ENCODE measurements at regions not wholly inside any gene's neighbourhood (a gene's known extent, or its start where the extent isn't known, plus 50 kb on each side); places are given as distances from the start of the nearest gene placed in this dataset.

- no peaks in the 10 kb centered on the region for H3K36me3 ChIP-seq (ENCODE audit: control insufficient read depth, insufficient read depth, low read length)
- TF ChIP-seq, protein P1, sequence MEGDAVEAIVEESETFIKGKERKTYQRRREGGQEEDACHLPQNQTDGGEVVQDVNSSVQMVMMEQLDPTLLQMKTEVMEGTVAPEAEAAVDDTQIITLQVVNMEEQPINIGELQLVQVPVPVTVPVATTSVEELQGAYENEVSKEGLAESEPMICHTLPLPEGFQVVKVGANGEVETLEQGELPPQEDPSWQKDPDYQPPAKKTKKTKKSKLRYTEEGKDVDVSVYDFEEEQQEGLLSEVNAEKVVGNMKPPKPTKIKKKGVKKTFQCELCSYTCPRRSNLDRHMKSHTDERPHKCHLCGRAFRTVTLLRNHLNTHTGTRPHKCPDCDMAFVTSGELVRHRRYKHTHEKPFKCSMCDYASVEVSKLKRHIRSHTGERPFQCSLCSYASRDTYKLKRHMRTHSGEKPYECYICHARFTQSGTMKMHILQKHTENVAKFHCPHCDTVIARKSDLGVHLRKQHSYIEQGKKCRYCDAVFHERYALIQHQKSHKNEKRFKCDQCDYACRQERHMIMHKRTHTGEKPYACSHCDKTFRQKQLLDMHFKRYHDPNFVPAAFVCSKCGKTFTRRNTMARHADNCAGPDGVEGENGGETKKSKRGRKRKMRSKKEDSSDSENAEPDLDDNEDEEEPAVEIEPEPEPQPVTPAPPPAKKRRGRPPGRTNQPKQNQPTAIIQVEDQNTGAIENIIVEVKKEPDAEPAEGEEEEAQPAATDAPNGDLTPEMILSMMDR (IDR thresholded peaks at IDR 0.05; ENCODE audit: insufficient read depth, low read length, severe bottlenecking) = no peak
- DNase-seq (ENCODE audit: low read depth) = peak; percentile 84
- H3K4me3 ChIP-seq (ENCODE audit: low read depth, low read length) = no peak overlapping the region
- FAIRE-seq = no peak
- no peaks in the 10 kb centered on the region for H3K27me3 ChIP-seq (ENCODE audit: control insufficient read depth, insufficient read depth, low read length)
Measured at GRCh38 chr3:177916461-177916860, 619.8 kb upstream of the KCNMB2 start.

DNA sequence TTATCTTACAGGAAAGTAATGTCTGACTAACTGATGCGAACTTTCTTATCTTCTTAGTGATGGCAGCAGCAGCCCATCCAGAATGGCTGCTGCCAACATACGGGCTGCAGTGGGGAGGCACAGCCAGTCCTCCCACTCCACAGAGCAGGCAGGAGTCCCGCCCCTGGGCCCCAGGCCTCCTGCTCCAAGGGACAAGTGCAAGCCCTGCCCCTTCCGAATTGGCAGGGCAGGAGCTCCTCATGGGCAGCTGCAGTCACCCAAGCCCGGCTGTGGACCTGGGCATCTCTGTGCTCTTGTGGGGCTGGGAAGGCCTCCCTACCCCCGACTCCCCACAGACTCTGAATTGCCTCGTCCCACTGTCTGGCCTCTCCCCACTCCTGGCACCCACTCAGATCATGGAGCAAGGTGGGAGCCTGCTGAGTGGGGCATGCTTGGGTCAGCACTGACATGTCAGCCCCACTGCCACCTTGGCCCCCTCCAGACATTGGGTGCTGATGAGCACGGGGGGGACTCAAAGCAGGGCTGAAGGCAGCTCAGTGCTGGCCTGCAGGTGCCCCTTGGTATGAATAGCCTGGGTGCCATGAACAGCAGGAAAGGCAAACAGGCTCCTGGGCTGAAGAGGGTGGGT, 618.9 kb upstream of the KCNMB2 start:
- Histone ChIP-seq H3K27me3 (ENCODE audit: control insufficient read depth, insufficient read depth, low read length) (no peaks in the 10 kb centered on the region), H3K36me3 (ENCODE audit: control insufficient read depth, insufficient read depth, low read length) (no peaks in the 10 kb centered on the region), H3K4me3 (ENCODE audit: low read depth, low read length) (no peak overlapping the region)
- FAIRE-seq (no peak), DNase-seq (ENCODE audit: low read depth) (no peak)
- TF ChIP-seq, protein P1 (IDR thresholded peaks at IDR 0.05; ENCODE audit: insufficient read depth, low read length, severe bottlenecking) = no peak

- DNase-seq (ENCODE audit: low read depth) (no peak), FAIRE-seq (no peak)
- TF ChIP-seq, protein P1 (IDR thresholded peaks at IDR 0.05; ENCODE audit: insufficient read depth, low read length, severe bottlenecking) = no peak
- no peaks in the 10 kb centered on the region for H3K27me3 ChIP-seq (ENCODE audit: control insufficient read depth, insufficient read depth, low read length)
- H3K4me3 ChIP-seq (ENCODE audit: low read depth, low read length) = no peak overlapping the region
- no peaks in the 10 kb centered on the region for H3K36me3 ChIP-seq (ENCODE audit: control insufficient read depth, insufficient read depth, low read length)
Measured at GRCh38 chr3:177921153-177921552, 615.1 kb upstream of the KCNMB2 start.

- no peak for FAIRE-seq
- Histone ChIP-seq H3K27me3 (ENCODE audit: control insufficient read depth, insufficient read depth, low read length) (no peaks in the 10 kb centered on the region), H3K4me3 (ENCODE audit: low read depth, low read length) (no peak overlapping the region)
Measured at GRCh38 chr3:177924261-177924660, 612.0 kb upstream of the KCNMB2 start.

DNA sequence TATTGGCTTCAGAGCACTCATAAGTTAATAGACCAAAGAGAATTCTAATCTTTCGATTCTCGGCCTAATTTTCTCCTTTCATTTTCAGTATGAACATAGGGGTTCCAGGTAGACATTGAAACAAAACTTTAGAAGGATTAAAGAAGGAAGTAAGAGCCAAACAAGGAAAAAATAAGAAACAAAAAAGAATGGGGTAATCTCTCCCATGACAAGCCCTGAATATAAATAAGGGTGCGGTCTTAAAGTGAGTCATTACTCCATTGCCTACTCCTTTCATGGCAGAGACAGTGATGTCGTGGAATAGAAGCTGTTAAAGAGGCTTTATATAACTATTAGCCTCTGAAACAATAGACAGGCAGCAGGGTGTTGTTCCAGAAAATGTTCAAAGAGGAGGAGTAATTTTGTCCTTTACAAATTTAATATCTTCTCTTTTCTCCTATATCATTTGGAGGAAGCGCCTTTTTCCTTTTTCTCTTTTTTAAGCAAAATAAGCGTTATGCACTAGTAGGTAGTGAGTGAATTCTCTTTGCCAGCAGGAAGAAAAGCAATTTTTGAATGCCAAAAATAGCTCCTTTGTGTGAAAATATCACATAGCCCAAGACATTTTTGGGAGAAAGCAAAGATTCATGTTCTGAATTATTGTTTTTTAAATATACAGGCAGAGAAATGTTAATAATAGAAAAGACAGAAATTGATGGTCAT, 607.9 kb upstream of the KCNMB2 start:
- Histone ChIP-seq H3K36me3 (ENCODE audit: control insufficient read depth, insufficient read depth, low read length) (no peaks in the 10 kb centered on the region), H3K4me3 (ENCODE audit: low read depth, low read length) (no peak overlapping the region), H3K27me3 (ENCODE audit: control insufficient read depth, insufficient read depth, low read length) (no peaks in the 10 kb centered on the region)
- TF ChIP-seq, protein P1 (IDR thresholded peaks at IDR 0.05; ENCODE audit: insufficient read depth, low read length, severe bottlenecking) = no peak
- FAIRE-seq (no peak), DNase-seq (ENCODE audit: low read depth) (peak; percentile 87)

More at GRCh38 chr3:177924261-177924660, 612.0 kb upstream of the KCNMB2 start:
- no peak for DNase-seq (ENCODE audit: low read depth)
- TF ChIP-seq, protein P1 (IDR thresholded peaks at IDR 0.05; ENCODE audit: insufficient read depth, low read length, severe bottlenecking) = no peak
- H3K36me3 ChIP-seq (ENCODE audit: control insufficient read depth, insufficient read depth, low read length) = no peaks in the 10 kb centered on the region
